GM12872 (cell line): ENCODE measurements at regions not wholly inside any gene's neighbourhood (a gene's known extent, or its start where the extent isn't known, plus 50 kb on each side); places are given as distances from the start of the nearest gene placed in this dataset.

Experiments used
- CTCF ChIP-seq: IDR thresholded peaks from 3 replicates; pipeline ENCODE4 v1.5.1; 2011; ENCODE audit warnings: low read depth, mild to moderate bottlenecking, low read length, moderate library complexity; ENCODE audit not compliant: insufficient read depth

GRCh38 chr18:39825485-39826150, 2129.4 kb upstream of the PIK3C3 start:
- no peak for TF ChIP-seq CTCF

- no peak for TF ChIP-seq CTCF
These were observed 2148.5 kb upstream of the PIK3C3 start for GRCh38 chr18:39806525-39806924.

- no peak for TF ChIP-seq CTCF
These were observed 2149.8 kb upstream of the PIK3C3 start for GRCh38 chr18:39805218-39805617.

GRCh38 chr18:39802648-39803229, 2152.3 kb upstream of the PIK3C3 start:
- TF ChIP-seq CTCF, result no peak

- TF ChIP-seq CTCF, result no peak
These were observed 2153.2 kb upstream of the PIK3C3 start for GRCh38 chr18:39801848-39802247.

GRCh38 chr18:39801010-39801409, 2154.0 kb upstream of the PIK3C3 start:
- no peak for TF ChIP-seq CTCF

- no peak for TF ChIP-seq CTCF
These were observed 2156.0 kb upstream of the PIK3C3 start for GRCh38 chr18:39799006-39799405.
